HG03139 (cell line): ENCODE measurements at regions not wholly inside any gene's neighbourhood (a gene's known extent, or its start where the extent isn't known, plus 50 kb on each side); places are given as distances from the start of the nearest gene placed in this dataset.
"Not testable (repeated sequence)": the region's sequence is repeated elsewhere in the genome, so short reads cannot be mapped to it uniquely, and the experiment has no call there.

Source experiments
- ATAC-seq: cut with Tn5 transposase; IDR thresholded peaks from one replicate; pipeline ENCODE4 v1.9.1; 2021; ENCODE audit not compliant: unreplicated experiment

DNA sequence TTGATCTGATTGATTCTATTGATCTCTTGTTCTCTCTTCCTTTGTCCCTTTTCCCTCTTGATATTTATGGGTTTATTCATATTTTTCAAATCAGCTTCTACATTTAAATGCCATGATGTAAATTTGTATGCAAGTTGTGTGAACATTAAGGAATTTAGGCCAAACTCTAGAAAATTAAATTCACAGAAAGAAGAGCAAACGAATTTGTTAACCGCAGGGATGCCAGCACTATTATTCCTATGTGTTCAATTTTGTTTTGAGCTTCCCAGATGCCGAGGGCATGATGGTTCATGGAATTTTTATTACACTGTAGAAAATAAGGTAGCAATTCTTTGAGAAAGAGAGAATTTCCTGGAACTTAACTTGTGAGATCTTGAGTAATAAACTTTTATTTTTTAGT, 220.9 kb downstream of the BUB3 start:
- no peak for ATAC-seq

DNA sequence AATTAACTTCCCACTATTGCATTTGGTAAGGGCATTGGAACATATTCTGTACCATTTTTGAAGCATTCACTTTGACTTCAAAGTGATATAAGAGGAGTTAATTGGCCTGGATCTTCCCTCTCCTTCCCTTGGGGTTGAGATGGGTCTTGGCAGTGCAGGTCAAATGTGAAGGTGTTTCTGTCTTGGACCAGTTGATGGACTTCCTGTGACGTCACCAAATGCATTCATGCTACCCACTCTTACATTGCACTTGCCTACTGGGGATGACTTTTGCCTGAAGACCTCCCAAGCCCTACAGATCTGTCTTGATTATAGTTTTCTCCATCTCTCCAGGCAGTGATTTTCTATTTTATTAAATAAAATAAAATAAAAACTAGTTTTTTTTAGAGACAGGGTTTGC, 221.5 kb downstream of the BUB3 start:
- ATAC-seq = no peak

DNA sequence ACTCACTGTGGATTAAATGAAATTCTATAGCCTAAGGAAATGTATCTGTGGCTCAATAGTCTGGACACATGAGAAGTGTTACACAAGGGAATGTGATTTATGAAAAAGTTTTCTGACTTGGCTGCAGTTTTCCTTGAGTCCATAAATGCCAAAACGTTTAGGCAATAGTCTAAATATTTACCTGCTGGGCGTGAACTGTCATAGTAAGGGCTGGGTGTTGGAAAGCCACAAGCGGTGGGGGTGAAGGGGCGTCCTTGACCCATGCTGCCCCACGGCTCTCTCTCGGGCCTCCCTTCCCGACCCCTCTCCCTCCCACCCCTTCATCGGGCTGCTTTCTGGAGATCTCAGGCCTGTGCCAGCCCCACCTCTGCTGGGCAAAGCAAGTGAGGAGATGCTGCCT, 223.7 kb downstream of the BUB3 start:
- no peak for ATAC-seq

DNA sequence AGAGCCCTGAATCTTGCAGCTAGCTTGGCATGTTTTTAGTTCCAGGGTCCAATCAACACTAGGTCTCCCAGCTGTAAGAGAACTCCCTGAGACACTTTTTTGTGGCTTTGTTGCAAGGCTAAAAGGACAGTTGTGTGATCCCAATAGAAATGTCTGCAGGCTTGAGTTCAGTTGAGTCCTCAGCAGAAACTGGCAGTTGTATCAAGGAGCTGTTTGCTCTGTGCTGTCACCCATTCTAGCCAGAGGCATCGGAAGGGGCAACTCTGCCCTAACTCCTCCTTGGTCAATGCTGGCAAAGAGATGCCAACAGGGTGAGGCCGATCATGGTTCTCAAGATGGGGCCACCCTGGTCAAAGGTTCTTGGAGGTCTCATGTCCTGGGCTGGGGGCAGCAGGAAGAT, 224.1 kb downstream of the BUB3 start:
- ATAC-seq = no peak

DNA sequence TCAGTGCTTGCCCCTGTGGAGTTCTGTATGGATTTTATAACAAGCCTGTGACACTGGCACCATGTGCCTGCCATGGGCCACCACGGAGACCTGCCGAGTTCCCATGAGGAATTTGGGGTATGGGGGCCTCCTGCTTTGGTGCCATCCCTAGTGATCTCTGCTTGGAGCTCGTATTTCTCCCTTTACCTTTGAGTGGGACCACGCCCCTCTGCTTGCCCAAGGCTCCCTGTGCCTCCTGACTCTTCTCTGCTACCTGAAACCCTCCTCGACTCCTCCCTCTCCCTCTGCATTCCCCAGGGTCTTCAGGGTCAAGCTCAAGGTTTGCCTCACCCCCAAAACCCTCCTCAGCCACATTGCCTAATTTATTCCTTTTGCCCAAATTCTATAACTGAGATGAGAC, 225.0 kb downstream of the BUB3 start:
- no peak for ATAC-seq

DNA sequence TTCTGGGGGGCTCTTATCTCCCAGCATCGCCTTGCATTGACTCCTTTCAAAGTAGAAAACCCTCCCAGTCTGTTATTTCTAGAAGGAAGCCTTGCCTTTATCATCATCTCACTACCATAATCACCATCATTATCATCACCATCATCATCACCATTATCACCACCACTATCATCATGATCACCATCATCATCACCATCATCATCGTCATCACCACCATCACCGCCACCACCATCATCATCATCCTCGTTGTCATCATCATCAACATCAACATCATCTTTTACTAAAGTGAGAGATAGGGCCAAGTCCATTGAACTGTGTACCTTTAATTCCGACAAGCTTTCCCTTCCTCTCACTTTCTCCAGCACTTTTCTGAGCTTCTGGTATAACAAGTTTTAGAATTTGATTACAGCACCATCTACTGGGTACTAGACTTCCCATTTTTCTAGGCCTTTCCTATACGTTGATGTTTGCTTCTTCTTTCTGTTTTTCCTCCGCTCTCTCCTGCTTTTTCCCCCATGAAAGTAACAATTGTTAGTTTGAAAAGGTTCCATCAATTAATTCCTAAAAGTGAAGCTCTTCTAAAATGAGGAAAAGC, 226.4 kb downstream of the BUB3 start:
- ATAC-seq = no peak

DNA sequence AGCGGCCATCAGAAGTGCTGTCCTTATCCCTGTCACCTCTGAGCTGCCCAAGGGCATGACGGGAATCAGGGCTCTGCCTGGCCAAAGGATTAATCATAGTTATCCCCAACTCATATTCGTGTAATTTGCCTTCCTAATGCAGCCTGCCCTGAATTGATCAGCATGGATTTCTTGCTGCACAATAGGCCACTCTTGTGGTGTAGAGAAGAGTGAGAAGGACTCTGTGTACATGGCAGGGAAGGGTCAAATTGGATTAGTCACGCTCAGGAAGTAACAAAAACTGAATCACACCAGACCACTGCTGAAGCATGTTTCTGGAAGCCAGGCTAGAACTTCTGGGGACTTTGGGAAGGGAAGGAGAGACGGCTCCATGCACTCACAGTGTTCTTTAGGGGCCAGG, 227.0 kb downstream of the BUB3 start:
- ATAC-seq = no peak

DNA sequence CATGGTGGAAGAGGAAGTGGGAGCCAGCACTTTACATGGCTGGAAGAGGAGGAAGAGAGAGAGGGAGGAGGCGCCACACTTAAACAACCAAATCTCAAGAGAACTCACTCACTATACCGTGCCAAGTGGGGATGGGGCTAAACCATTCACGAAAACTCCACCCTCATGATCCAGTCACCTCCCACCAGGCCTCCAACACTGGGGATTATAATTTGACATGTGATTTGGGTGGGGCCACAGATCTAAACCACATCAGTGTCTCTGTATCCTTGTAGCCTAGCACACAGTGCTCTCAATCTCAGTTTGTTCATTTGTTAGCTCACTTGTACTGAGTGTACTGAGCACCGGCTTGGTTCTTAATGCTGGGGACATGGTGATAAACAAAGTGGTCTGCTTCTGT, 228.3 kb downstream of the BUB3 start:
- no peak for ATAC-seq

DNA sequence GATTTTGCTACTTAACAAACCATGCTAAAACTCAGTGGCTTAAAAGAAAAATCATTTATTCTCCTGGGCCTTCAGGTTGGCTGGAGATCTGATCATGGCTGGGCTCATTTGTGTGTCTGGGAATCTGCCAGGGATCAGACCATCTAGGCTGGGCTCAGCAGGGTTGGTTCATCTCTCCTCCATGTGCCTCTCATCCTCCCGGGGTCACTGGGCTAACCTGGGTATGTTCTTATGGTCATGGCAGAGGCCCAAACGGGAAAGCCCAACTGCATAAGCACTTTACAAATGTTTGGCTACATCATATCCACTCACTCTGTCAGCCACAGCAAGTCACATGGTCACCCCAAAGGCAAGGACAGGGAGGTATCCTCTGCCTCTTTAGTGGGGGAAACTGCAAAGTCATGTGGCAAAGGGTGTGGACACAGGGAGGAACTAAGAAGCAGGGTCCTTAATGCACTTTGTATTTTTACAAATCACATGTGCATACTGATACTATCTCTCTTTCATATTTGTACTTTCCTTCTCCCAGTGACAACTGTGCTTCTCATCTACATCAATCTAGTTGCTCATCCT, 231.4 kb downstream of the BUB3 start:
- ATAC-seq = no peak

DNA sequence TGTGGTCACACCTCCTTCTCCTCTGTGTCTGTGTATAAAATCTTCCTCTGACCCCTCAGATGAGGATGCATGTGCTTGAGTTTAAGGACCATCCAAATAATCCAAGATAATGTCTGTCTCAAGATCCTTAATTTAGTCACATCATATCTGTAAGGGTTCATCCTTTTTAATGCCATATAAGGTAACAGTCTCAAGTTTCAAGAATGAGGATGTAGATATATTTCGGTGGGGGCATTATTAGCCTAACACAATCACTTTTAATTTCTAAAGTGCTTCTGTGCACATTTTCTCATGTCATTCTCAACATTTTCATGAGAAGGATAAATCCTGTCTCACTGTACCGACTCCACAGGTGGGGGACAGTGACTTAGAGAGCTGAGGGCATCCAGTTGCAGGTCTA, 235.3 kb downstream of the BUB3 start:
- no peak for ATAC-seq

DNA sequence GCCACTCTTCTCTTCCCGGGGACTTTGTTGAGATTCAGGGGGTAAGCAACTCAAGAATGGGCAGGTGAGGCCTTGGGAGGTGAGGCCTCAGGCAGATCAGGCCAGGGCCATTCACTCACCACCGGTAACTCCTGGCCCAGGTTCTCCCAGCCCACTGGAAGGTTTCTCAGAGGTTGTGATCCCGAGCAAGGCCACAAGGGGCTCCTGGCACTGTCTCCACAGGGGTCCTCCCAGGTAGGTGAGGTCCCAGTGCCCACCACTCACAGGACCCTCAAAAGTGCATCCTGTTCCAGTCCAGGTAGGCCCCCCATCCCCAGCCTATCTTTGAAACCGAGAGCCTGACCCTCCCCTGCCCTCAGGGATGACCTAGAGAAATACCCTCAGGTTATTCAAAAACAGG, 236.1 kb downstream of the BUB3 start:
- no peak for ATAC-seq

DNA sequence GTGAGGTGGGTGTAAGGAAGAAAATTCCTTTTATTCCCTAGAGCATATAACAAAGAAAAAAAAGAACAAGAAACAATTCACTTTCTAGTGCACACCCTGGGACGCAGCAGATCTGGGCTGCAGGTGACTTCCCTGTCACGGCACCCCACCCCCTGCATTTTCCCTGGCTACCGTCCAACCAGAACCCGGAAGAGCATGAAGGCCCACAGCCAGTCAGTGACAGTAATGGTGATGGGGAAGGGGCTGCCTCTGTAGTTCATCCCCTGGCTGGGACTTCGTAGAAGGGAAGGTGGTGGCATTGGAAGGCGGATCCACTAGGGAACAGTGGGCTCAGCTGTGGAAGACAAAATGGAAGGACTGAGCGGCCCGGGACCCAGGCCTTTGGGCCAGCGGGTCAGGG, 236.7 kb downstream of the BUB3 start:
- ATAC-seq = no peak

DNA sequence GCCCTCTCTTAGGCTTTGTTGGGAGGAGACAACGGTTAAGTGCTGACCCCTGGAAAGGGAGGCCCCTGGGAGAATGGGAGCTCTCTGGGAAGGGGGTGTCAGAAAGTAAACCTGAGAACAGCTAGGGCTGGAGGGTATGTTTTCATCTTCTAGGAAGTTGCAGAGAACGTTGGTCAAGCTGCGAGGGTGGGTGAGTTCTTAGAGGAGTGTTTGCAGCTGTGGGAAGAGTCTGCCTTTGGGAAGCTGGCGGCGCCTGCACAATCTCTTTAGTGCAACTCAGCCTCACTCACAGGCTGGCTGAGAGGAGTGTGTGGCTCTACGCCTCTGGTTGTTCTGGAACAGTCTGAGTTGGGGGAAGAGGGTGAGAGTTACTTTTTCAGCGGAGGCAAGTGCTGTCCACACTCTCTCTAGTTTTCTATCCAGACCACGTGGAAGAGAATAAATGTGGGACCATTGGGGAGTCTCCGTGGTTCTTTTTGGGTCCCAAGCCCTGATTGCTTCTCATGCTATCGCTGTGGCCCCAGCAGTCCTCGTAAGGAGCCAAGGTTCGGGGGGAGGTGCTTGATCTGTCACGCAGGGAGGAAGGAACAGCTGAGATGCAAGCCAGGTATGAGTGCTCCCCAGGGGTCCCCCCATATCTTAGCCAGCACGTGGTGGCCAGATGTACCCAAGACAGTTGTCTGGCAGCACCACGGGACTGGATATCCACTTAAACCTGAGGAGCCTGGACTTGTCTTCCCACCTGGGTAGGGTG, 237.2 kb downstream of the BUB3 start:
- ATAC-seq = no peak

DNA sequence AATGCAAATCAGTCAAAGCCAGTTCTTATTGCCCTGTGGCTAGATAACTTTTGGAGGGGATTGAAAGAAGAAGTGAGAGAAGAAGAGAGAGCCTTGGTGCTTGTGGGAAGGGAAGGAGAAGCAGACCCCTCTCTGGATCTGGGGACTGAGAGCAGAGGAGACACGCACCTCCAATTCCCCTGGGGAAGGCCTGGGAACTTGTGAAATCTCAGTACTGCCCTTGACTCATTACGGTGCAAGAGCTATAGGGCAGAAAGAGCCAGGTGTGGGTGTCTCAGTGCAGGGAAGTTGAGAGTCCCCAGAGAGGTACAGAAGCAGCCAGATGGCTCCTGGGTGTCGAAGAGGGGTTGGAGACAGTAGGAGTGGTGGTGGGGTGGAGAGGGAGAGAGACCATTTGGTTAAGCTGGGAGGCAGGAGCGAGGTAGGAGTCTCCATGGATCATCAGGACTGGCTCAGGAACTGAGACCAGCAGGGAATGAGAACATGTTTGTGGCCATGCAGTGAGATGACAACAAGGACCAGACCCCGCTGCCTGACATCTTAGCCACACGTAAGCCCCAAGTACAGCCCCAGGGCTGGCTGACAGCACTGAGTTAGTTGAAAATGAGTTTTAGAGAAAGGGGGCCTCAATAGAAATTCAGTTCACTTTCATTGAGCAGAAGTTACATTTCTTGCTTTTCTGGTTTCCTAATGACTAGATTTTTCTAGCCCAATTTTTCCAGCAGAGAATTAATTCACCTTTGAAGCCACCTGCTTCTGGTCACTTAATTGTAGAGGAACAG, 238.2 kb downstream of the BUB3 start:
- peak; percentile 86 for ATAC-seq

DNA sequence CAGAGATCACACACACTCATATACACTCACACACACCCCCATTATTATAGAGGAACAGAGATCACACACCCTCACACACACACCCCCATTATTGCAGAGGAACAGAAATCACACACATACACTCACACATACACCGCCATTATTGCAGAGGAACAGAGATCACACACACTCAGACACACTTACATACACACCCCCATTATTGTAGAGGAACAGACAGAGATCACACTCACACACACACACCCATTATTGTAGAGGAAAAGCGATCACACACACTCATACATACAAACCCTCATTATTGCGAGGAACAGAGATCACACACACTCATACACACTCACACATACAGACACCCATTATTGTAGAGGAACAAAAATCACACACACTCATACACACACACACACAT, 239.0 kb downstream of the BUB3 start:
- ATAC-seq = no peak

DNA sequence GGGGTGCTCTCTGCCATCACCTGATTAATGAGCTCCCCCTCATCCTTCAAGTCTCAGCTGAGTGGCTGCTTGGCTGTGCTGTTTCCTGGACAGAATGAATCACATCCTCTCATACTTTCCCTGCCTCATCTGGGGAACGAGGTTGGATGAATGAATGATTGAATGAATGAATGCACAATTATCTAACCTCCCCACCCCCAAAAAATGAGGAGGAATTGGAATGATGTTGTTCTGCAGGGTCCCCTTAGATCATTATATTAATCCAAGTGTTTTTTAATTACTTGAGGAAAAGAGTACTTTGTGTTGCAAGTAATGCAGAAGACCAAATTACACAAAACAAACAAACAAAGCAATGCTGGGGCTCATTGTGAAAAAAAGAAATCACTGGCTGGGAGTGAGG, 240.2 kb downstream of the BUB3 start:
- no peak for ATAC-seq

DNA sequence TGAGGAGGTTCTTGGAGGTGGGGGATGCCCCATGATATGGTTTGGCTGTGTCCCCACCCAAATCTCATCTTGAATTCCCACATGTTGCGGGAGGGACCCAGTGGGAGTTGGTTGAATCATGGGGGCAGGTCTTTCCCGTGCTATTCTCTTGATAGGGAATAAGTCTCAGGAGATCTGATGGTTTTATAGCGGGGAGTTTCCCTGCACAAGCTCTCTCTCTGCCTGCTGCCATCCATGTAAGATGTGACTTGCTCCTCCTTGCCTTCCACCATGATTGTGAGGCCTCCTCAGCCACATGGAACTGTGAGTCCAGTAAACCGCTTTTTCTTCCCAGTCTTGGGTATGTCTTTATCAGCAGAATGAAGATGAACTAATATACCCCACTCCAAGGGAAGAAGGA, 241.0 kb downstream of the BUB3 start:
- ATAC-seq = not testable (repeated sequence)

DNA sequence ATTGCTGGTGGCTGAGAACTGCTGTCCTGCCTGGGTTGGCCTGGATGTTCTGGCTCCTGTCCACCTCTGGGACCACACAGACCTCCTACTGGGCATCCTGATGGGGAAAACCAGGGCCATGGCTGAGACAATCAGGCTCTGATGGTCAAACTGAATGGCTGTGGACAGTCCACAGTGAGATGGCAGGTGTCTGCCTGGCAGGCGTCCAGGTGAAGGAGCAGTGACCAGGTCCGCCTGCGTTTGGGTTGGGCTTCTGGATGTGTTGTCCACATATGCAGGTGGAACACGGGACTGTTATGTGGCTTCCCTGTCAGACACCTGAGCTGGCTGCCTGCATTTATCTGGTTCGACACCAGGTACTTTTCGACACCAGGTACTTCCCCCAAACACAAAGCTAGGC, 241.7 kb downstream of the BUB3 start:
- no peak for ATAC-seq

DNA sequence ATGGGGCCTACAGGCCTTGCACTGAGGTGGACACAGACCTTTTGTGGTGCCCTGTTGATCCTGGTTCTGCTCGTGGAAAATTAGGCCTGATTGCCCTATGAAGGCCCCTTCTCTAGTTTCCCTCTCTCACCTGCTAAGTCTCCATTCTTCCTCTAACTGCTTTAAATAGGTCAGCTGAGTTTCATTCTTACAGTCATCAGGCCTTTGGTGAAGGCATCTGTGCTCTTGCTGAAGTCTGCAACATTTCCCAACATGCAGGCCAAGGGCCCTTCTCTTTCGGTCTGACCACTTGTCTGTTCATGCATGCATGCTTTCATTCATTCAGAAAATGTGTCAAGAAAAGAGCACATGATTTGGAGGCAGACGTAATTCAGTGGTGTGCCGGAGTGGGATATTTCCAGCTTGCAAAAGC, 244.0 kb downstream of the BUB3 start:
- peak; percentile 70 for ATAC-seq

DNA sequence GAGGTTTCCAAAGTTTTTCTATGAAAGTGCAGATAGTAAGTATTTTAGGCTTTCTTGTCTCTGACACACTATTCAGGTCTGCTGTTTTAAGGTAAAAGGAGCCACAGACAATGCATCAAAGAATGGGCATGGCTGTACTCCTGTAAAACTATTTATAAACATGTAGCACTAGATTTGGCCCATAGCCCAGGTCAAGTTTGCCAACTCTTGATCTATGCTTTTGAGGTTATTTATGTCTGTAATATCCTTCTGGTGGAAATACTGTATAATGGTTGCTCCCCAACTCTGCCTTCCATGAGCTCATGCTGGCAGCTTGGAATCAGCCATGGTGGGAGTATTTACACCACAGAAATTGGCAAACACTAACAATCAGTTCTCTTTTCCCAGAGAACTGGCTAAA, 244.6 kb downstream of the BUB3 start:
- ATAC-seq = no peak

DNA sequence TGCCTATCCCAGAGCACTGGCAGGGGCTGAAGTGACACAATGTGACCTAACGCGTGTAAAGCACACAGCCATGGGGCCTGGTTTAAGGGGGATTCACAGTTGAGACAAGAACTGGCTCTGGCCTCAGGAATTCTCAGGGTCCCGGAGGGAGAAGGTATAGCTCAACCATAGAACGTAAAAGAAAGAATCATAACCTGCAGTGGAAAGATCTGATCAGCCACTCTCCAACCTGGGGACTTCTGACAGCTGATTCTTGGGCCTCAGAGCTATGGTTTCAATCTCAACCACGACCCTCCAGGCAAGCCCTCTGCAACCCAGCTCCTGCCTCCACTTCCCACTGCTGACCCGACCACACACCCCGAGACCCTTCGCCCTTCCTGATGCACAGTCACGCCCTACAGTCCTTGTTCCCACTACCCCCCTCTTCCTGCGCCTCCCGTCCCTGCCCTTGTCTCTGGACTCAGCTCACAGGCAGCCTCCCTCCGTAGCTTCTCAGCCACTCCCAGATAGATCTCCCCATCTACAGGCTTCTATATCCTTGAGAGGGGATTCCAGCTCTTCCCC, 245.2 kb downstream of the BUB3 start:
- ATAC-seq = no peak

DNA sequence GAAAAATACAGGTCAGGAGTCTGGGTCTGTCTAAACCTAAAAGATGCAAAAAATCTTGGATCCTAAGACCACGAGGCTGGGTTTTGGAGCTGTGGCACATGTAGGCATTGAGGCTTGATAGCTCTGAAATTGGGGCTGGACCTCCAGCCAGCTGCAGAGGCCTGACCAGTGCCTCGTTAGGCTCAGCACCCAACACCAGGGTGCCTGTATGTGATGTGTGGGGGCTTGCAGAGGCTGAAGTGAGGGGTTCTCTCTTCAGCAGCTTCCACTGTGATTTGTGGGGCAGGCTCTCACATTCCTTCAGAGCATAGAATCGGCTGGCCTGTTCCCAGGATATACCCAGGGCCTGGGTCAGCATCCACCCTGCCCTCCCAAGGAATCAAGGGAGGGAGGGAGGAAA, 247.8 kb downstream of the BUB3 start:
- no peak for ATAC-seq
